ENCODE measurements at regions not wholly inside any gene's neighbourhood (a gene's known extent, or its start where the extent isn't known, plus 50 kb on each side); places are given as distances from the start of the nearest gene placed in this dataset.

GRCh38 chr16:54436346-54436745 is 149.8 kb upstream of the IRX3 start:
- TF ChIP-seq CTCF (IDR thresholded peaks at IDR 0.05) = no peak
- no peak for TF ChIP-seq POLR2A (IDR thresholded peaks at IDR 0.05)
